HG02610 (cell line): ENCODE measurements at regions not wholly inside any gene's neighbourhood (a gene's known extent, or its start where the extent isn't known, plus 50 kb on each side); places are given as distances from the start of the nearest gene placed in this dataset.

Source experiments
- ATAC-seq: cut with Tn5 transposase; IDR thresholded peaks from one replicate; pipeline ENCODE4 v1.9.1; 2021; ENCODE audit warnings: mild to moderate bottlenecking, moderate library complexity; ENCODE audit not compliant: unreplicated experiment

GRCh38 chr16:26281381-26282110 lies 589.8 kb downstream of the HS3ST4 start:
- ATAC-seq: no peak

GRCh38 chr16:26295625-26296304 lies 604.0 kb downstream of the HS3ST4 start:
- ATAC-seq: no peak

- ATAC-seq: no peak
Measured at GRCh38 chr16:26301516-26301915, 609.8 kb downstream of the HS3ST4 start.

- no peak for ATAC-seq
Measured at GRCh38 chr16:26316683-26317464, 625.1 kb downstream of the HS3ST4 start.

GRCh38 chr16:26317885-26318284 lies 626.1 kb downstream of the HS3ST4 start:
- no peak for ATAC-seq

- ATAC-seq: no peak
Measured at GRCh38 chr16:26330654-26331053, 638.9 kb downstream of the HS3ST4 start.

- ATAC-seq: no peak
Measured at GRCh38 chr16:26334218-26335111, 642.7 kb downstream of the HS3ST4 start.

- no peak for ATAC-seq
Measured at GRCh38 chr16:26335236-26335853, 643.6 kb downstream of the HS3ST4 start.

- ATAC-seq: no peak
Measured at GRCh38 chr16:26342621-26343020, 650.9 kb downstream of the HS3ST4 start.

- no peak for ATAC-seq
Measured at GRCh38 chr16:26344240-26344776, 652.5 kb downstream of the HS3ST4 start.

GRCh38 chr16:26344976-26345375 lies 653.2 kb downstream of the HS3ST4 start:
- ATAC-seq: no peak

- ATAC-seq: no peak
Measured at GRCh38 chr16:26345966-26346365, 654.2 kb downstream of the HS3ST4 start.

GRCh38 chr16:26348095-26348494 lies 656.3 kb downstream of the HS3ST4 start:
- ATAC-seq: no peak

- ATAC-seq: no peak
Measured at GRCh38 chr16:26360867-26361266, 669.1 kb downstream of the HS3ST4 start.

GRCh38 chr16:26363581-26363980 lies 671.8 kb downstream of the HS3ST4 start:
- ATAC-seq: no peak

- no peak for ATAC-seq
Measured at GRCh38 chr16:26365161-26365940, 673.6 kb downstream of the HS3ST4 start.

GRCh38 chr16:26371349-26371869 lies 679.6 kb downstream of the HS3ST4 start:
- no peak for ATAC-seq

- ATAC-seq: no peak
Measured at GRCh38 chr16:26374279-26374925, 682.6 kb downstream of the HS3ST4 start.
